GM19240 (cell line): ENCODE measurements at regions not wholly inside any gene's neighbourhood (a gene's known extent, or its start where the extent isn't known, plus 50 kb on each side); places are given as distances from the start of the nearest gene placed in this dataset.

ENCODE experiments used
- DNase-seq: peaks from one replicate; pipeline ENCODE4 v3.0.0; 2011; ENCODE audit warnings: low spot score; ENCODE audit not compliant: insufficient read length

DNA sequence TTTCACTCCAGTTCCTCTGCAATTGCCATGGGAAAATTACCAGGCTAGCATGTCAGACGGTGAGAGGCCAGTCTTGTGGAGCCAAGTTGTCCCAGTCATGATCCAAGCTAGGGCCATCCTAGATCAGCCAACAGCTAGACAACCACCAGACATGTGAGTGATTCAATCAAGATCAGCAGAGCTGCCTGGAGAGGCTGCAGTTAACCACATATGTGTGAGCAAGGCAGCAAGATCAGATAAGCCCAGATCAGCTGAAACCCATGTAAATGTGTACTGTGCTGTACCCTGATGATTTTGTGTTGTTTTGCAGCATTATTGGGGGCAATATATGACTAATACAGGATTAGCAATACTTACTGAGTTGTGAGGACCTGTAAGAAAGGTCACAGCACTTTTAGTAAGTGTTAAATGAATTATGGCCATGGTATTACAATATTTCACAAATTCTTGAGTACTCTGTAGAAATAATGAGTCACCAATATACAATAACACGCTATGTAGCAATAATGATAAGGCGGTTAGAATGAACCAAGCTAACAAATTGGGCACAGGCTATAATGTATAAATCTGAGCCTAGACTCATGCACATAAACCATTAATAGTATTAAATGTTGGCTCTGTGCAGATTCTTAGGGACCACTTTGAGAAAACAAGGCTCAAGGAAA lies 91.4 kb downstream of the SUDS3 start:
- no peak for DNase-seq

DNA sequence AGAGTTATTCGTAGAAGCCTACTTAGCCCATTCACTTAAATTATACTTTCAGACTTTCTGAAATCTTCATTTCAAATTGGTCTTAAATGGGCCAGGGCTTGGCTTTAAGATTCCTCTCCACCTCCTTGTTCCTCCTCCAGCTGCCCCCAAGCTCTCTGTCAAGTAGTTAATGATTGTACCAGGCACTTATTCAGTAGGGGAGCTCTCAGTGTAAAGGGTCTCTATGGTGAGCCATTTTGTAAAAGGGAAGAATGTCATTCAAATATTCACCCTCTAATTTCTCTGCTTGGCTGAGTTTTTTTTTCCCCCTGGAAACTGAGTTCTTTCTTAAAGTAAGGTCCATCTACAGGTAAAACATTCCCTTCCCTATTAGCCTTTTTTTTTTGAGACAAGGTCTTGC lies 96.6 kb downstream of the SUDS3 start:
- no peak for DNase-seq

GRCh38 chr12:118480235-118480634 lies 103.9 kb downstream of the SUDS3 start:
- no peak for DNase-seq

DNA sequence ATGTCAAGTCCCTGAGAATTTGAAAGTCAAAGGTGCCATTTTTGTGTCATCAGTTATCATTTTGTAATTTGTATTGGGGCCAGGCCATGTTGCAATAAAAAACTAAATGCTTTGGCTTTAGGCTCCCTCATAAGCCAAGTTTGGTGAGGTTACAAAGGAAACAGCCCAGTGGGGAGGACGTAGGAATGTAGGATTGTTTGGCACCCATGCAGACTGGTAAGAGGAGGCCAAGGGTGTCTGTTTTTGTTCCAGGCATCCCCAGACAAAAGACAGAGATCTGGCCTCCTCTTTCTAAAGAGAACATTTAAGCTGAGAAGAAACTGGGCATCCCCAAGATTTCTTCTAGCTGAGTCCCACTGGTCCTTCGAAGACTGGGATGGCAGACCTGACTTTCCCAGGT lies 111.7 kb downstream of the SUDS3 start:
- no peak for DNase-seq

DNA sequence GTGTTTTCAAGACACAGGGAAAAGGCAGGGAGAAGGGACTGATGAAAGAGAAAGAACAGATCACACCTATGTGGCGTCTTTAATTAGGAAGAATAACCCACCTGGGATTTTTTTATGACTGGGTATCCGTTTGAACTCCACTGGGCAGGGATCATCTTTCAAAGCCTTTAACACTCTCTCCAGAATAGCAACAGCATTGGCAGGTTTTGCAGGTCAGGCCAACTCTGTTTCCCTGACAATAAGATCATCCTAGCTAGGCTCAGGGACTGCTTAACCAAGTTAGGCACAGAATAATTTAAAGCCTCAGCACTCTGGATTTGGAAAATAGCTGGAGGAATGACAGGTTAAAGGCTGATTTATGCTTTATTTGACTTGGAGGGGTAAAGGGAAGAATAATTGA lies 117.6 kb downstream of the SUDS3 start:
- no peak for DNase-seq

GRCh38 chr12:118494776-118495175 lies 118.4 kb downstream of the SUDS3 start:
- DNase-seq = no peak

GRCh38 chr12:118495296-118495695 lies 118.9 kb downstream of the SUDS3 start:
- no peak for DNase-seq

GRCh38 chr12:118498171-118498570 lies 121.8 kb downstream of the SUDS3 start:
- DNase-seq = no peak

- no peak for DNase-seq
Observed at GRCh38 chr12:118500299-118500698, 123.9 kb downstream of the SUDS3 start.

DNA sequence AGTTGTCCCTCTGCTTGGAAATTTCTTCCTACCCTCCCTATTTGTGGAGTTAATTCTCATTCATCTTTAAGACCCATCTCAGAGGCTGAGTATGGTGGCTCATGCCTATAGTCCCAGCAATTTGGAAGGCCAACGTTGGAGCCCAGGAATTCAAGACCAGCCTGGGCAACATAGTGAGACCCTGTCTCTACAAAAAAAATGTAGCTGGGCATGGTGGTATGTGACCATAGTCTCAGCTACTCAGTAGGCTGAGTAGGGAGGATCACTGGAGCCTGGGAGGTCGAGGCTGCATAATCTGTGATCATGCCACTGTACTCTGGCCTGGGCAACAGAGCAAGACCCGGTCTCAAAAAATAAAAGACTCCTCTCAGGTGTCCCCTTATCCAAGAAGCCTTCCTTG lies 125.1 kb downstream of the SUDS3 start:
- DNase-seq = no peak

- no peak for DNase-seq
Observed at GRCh38 chr12:118503476-118503875, 127.1 kb downstream of the SUDS3 start.

- DNase-seq = no peak
Observed at GRCh38 chr12:118512669-118513068, 136.3 kb downstream of the SUDS3 start.

DNA sequence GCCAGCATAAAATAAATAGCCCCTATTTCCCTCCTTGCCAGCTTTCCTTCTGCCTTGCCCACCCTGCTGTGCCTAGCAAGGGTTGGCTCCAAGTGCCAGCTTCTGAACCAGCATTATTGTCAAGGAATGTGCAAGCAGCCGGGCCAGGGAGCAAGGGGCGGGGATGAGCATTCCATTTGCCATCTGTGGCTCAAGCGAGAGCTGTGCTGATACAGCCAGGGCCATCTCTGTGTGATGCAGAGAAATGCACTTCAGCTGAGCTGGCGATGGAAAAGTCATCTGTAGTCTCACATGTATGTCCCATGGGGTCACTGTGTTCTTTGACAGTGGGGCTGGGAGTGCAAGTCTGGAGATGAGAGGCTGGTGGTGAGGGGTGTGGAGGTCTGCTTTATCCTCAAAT lies 137.3 kb downstream of the SUDS3 start:
- DNase-seq = no peak

- no peak for DNase-seq
Observed at GRCh38 chr12:118514297-118514696, 137.9 kb downstream of the SUDS3 start.

DNA sequence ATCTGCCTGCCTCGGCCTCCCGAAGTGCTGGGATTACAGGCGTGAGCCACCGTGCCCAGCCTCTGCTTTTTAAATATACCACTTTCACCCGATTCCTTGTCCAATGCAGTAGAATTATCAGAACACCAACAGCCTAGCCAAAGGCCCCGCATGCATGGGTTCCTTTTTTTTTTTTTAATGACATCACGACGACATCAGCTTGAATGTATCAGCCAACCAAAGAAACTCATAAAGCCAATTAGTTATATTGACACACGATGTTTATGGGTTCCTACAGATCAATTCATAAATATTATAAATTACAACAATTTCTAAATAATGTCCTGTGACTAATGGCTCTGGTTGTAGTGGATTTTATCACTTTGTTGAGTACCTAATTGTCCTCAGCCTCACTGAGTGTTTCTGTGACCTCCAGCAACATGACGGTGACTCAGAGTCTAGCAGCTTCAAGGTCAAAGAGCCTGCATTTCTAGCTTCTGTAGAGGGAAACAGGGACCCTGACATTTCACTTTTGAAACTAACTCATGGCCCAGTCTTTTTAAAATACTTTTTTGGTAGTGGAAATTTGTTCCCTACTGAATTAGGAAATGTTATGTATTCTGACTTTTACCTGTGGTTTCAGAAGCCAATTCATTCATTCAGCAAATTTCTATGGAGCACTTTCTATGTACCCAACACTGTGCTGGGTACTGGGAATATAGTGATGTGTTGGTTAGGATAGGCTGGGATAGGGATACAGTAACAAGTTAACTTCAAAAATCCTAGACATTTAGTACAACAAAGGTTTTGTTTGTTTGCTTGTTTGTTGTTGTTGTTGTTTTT lies 144.1 kb downstream of the SUDS3 start:
- DNase-seq = no peak

- no peak for DNase-seq
Observed at GRCh38 chr12:118521036-118521370, 144.6 kb downstream of the SUDS3 start.

DNA sequence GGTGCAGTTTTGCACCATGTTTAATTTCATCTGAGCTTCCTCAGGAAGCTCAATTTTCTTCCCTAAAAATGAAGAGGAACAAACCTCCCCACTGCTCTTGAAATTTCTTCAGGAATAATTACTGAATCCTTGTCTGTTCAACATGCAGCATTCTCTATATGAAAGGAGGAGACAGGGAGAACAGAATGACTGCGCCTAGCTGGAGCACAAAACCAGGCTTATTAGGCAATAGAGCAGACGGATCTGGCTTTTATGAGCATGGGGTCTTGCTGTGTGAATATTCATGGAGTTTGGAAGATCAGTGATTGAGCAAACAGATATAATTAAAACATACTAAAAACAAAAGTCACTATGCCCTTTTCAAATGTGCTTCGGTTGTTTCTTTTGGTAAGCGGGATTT lies 148.1 kb downstream of the SUDS3 start:
- no peak for DNase-seq

GRCh38 chr12:118525216-118525615 lies 148.9 kb downstream of the SUDS3 start:
- no peak for DNase-seq

- DNase-seq = no peak
Observed at GRCh38 chr12:118526255-118527095, 150.1 kb downstream of the SUDS3 start.

DNA sequence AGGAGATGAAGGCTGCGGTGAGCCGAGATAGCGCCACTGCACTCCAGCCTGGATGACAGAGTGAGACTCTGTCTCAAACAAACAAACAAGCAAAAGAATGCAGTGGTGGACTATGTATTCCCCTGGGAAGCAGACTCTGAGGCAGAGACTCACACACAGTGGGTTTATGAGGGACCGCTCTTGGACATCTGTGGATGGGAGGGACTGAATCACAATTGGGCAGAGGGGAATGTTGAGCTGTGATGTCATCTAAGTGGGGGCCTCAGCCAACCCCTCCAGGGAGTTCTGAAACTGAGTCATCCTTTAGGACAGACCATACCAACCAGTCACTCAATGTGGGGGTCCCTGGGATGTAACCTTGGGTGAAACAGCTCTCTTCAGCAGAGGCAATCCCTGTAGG lies 151.0 kb downstream of the SUDS3 start:
- no peak for DNase-seq

- DNase-seq = no peak
Observed at GRCh38 chr12:118528625-118529024, 152.3 kb downstream of the SUDS3 start.

DNA sequence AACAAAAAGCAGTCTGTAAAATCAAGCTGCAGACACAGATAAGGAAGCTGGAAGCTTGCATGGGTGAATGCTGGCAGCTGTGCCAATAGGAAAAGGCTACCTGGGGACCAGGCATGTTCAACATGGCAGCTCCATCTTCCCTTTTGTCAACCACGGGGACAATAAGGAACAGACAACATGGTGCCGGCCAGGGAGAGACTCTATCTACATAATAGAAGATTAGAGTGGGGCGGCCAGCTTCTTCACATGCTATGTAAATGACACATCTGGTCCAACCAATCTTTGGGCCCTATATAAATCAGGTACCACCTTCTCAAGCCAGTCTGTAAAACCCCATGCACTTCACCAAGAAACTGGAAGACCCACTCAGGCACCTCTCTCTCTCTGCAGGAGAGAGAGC lies 157.6 kb downstream of the SUDS3 start:
- no peak for DNase-seq
